OCI-LY7 (cell line): ENCODE measurements at regions not wholly inside any gene's neighbourhood (a gene's known extent, or its start where the extent isn't known, plus 50 kb on each side); places are given as distances from the start of the nearest gene placed in this dataset.

Source experiments
- BruUV-seq: library from RNA; stranded (reverse); fragments of 400-500 nt; replicated peaks from 2 replicates; lab custom pipeline; 2021; lab: Mats Ljungman, UMichigan
- CTCF ChIA-PET: fragments of 300-600 bp; sonication (Branson Sonifier 250); formaldehyde crosslinking; loops from one replicate; lab custom pipeline; 2022; ENCODE audit warnings: antibody characterized with exemption; ENCODE audit not compliant: unreplicated experiment; lab: Charles Lee
- POLR2A ChIA-PET: fragments of 300-600 bp; sonication (Branson Sonifier 250); formaldehyde crosslinking; loops from one replicate; lab custom pipeline; 2022; ENCODE audit warnings: antibody characterized with exemption; lab: Charles Lee
- DNase-seq: peaks from one replicate; pipeline ENCODE4 v3.0.0-alpha.2; 2015; ENCODE audit warnings: low spot score
- H2AFZ ChIP-seq: fragments of 200-600 bp; sonication (generic), shearing (Covaris generic); 2 replicates; pipeline ENCODE4 v1.6.1; 2014; ENCODE audit warnings: mild to moderate bottlenecking, antibody characterized with exemption, low read length, moderate library complexity
- H3K27ac ChIP-seq: fragments of 200-600 bp; sonication (generic); 2 replicates; pipeline ENCODE4 v1.5.1; 2014; ENCODE audit warnings: mixed run types, low read depth, mild to moderate bottlenecking, moderate library complexity, low read length, inconsistent platforms; ENCODE audit not compliant: poor library complexity, severe bottlenecking
- H3K36me3 ChIP-seq: fragments of 200-600 bp; sonication (generic); 2 replicates; pipeline ENCODE4 v1.6.1; 2014; ENCODE audit warnings: mild to moderate bottlenecking, antibody characterized with exemption, low read length, moderate library complexity, mixed read lengths; ENCODE audit not compliant: insufficient read depth
- H3K4me1 ChIP-seq: fragments of 200-600 bp; sonication (generic); 2 replicates; pipeline ENCODE4 v1.5.1; 2014; ENCODE audit warnings: mild to moderate bottlenecking, low read length; ENCODE audit not compliant: insufficient read depth, poor library complexity, severe bottlenecking
- H3K4me2 ChIP-seq: fragments of 200-600 bp; sonication (generic); 2 replicates; pipeline ENCODE4 v1.6.1; 2014; ENCODE audit warnings: mild to moderate bottlenecking, low read length
- H3K4me3 ChIP-seq: fragments of 200-600 bp; sonication (generic); 2 replicates; pipeline ENCODE4 v1.5.1; 2014; ENCODE audit warnings: mild to moderate bottlenecking, low read depth, low read length; ENCODE audit not compliant: poor library complexity, severe bottlenecking
- H3K79me2 ChIP-seq: fragments of 200-600 bp; sonication (generic); 2 replicates; pipeline ENCODE4 v1.6.1; 2016; ENCODE audit warnings: low read depth, mild to moderate bottlenecking, low read length, moderate library complexity, mixed read lengths; ENCODE audit not compliant: insufficient read depth
- H3K9me2 ChIP-seq: fragments of 200-600 bp; sonication (generic); 2 replicates; pipeline ENCODE4 v1.6.1; 2016; ENCODE audit warnings: mild to moderate bottlenecking, low read length, mixed read lengths; ENCODE audit not compliant: insufficient read depth
- H3K9me3 ChIP-seq: fragments of 200-600 bp; sonication (generic); 2 replicates; pipeline ENCODE4 v1.6.1; 2014; ENCODE audit warnings: mild to moderate bottlenecking, mixed run types, low read length, mixed read lengths
- H4K20me1 ChIP-seq: fragments of 200-600 bp; sonication (generic); 2 replicates; pipeline ENCODE4 v1.6.1; 2014; ENCODE audit warnings: mild to moderate bottlenecking, antibody characterized with exemption, low read length, moderate library complexity, mixed read lengths; ENCODE audit not compliant: insufficient read depth
- EZH2phosphoT487 ChIP-seq: fragments of 200-600 bp; sonication (generic); IDR thresholded peaks from 2 replicates; pipeline ENCODE4 v1.6.1; 2018; ENCODE audit warnings: low read depth, borderline replicate concordance, mild to moderate bottlenecking, mixed run types, antibody characterized with exemption, low read length, moderate library complexity, mixed read lengths
- intact Hi-C: fragments of 100-400 bp; cut with micrococcal nuclease; formaldehyde crosslinking; loops from one replicate; pipeline ENCODE4 v1.10.0; 2022; ENCODE audit not compliant: unreplicated experiment
- TF ChIP-seq, protein P1 (sequence below): fragments of 200-600 bp; sonication (generic); conservative IDR thresholded peaks from 2 replicates; pipeline ENCODE4 v1.5.1; 2014; ENCODE audit warnings: mild to moderate bottlenecking, antibody characterized with exemption, low read length, moderate library complexity, mixed read lengths

DNA sequence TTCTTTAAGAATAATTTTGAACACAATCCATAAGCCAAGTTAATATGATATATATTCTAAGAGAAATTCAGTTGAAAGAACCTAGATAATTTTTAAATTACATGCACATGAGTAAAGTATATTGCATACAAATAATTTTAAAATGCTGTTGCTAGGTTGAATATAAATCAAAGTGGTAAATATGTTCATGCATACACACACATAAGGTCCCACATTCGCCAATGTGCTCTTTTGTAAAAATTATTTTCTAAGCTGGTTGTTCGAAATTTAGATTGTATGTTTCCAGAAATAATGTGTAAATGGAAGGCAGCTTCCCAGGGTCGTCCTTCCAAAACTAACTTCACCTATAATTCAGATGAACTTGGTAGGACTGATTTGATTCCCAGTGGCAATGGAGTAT lies 173.7 kb upstream of the CCDC196 start:
- intact Hi-C loops: no loop called here
- H3K27ac ChIP-seq: no peak overlapping the region
- no peak overlapping the region for H2AFZ ChIP-seq
- BruUV-seq: no TSS peak
- ChIA-PET POLR2A (interaction anchor here (0.7 kb wide), 1 partner anchor 98 kb away, joined by 3 read pairs; no protein-coding TSS in a partner anchor), CTCF (no interaction called here)
- TF ChIP-seq, protein P1, sequence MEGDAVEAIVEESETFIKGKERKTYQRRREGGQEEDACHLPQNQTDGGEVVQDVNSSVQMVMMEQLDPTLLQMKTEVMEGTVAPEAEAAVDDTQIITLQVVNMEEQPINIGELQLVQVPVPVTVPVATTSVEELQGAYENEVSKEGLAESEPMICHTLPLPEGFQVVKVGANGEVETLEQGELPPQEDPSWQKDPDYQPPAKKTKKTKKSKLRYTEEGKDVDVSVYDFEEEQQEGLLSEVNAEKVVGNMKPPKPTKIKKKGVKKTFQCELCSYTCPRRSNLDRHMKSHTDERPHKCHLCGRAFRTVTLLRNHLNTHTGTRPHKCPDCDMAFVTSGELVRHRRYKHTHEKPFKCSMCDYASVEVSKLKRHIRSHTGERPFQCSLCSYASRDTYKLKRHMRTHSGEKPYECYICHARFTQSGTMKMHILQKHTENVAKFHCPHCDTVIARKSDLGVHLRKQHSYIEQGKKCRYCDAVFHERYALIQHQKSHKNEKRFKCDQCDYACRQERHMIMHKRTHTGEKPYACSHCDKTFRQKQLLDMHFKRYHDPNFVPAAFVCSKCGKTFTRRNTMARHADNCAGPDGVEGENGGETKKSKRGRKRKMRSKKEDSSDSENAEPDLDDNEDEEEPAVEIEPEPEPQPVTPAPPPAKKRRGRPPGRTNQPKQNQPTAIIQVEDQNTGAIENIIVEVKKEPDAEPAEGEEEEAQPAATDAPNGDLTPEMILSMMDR: no peak
- TF ChIP-seq EZH2phosphoT487: no peak
- H3K9me2 ChIP-seq: no peaks in the 10 kb centered on the region
- H3K4me2 ChIP-seq: no peak overlapping the region
- no peaks in the 10 kb centered on the region for H3K9me3 ChIP-seq
- no peaks in the 10 kb centered on the region for H3K79me2 ChIP-seq
- H3K4me3 ChIP-seq: no peak overlapping the region
- no peaks in the 10 kb centered on the region for H3K4me1 ChIP-seq
- no peak for DNase-seq
- H4K20me1 ChIP-seq: no peaks in the 10 kb centered on the region
- no peaks in the 10 kb centered on the region for H3K36me3 ChIP-seq

DNA sequence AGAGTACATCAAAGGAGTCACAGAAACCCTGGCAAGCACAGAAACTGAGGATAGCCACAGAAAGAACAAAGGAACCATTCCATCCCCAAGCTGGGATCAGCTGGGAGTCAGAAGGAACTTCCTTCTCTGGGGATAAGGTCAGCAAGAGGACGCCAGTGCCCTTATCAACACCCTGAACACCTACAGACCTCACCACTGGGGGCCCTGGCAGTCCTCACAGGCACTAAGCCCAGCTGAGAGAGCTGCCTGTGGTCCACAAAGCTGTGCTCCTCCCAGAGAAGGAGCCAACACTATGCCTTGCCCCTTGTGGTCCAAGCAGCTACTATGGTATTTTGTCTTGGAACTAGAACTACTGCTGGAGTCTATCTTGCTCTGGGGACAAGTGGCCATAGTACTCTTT lies 171.1 kb upstream of the CCDC196 start:
- Histone ChIP-seq H3K36me3 (no peaks in the 10 kb centered on the region), H3K4me2 (no peak overlapping the region), H3K27ac (no peak overlapping the region), H2AFZ (no peak overlapping the region), H3K9me2 (no peaks in the 10 kb centered on the region), H3K4me1 (no peaks in the 10 kb centered on the region), H3K4me3 (no peak overlapping the region), H3K9me3 (peaks cover 8% of the 10 kb centered on the region), H4K20me1 (no peaks in the 10 kb centered on the region), H3K79me2 (no peaks in the 10 kb centered on the region)
- no TSS peak for BruUV-seq
- POLR2A ChIA-PET: no interaction called here
- CTCF ChIA-PET: no interaction called here
- intact Hi-C loops: no loop called here
- TF ChIP-seq, protein P1: no peak
- no peak for TF ChIP-seq EZH2phosphoT487
- DNase-seq: no peak

DNA sequence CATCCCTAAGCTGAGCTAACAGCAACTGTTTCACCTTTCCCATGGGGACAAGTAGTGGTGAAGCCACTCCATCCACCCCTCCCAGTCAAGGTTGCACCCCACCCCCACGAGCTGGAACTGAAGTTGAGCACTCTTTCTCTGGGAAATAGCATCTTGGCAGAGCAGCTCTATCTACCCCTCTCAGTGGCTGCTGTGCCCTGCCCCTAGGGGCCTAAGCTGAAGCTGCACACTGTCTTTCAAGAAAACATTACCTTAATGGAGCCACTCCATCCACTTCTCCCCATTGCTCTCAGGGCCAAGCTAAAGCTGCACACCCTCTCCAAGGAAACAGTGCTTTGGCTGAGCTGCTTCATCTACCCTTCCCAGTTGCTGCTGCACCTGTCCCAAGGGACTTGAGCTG lies 170.6 kb upstream of the CCDC196 start:
- H3K79me2 ChIP-seq: no peaks in the 10 kb centered on the region
- POLR2A ChIA-PET: interaction anchor here (0.6 kb wide), 1 partner anchor 78 kb away, joined by 3 read pairs; no protein-coding TSS in a partner anchor
- no peak overlapping the region for H3K27ac ChIP-seq
- BruUV-seq: no TSS peak
- H3K9me3 ChIP-seq: peaks cover 8% of the 10 kb centered on the region
- no peak overlapping the region for H2AFZ ChIP-seq
- no peak overlapping the region for H3K4me3 ChIP-seq
- H3K36me3 ChIP-seq: no peaks in the 10 kb centered on the region
- intact Hi-C loops: no loop called here
- H4K20me1 ChIP-seq: no peaks in the 10 kb centered on the region
- no peak for DNase-seq
- H3K4me1 ChIP-seq: no peaks in the 10 kb centered on the region
- TF ChIP-seq, protein P1: no peak
- no peak for TF ChIP-seq EZH2phosphoT487
- CTCF ChIA-PET: no interaction called here
- no peak overlapping the region for H3K4me2 ChIP-seq
- no peaks in the 10 kb centered on the region for H3K9me2 ChIP-seq
